HUDEP-2 (cell line): ENCODE measurements at regions not wholly inside any gene's neighbourhood (a gene's known extent, or its start where the extent isn't known, plus 50 kb on each side); places are given as distances from the start of the nearest gene placed in this dataset.
A peak's percentile ranks its signal among the peaks of the same experiment; 100 is the strongest.
"Not testable (repeated sequence)": the region's sequence is repeated elsewhere in the genome, so short reads cannot be mapped to it uniquely, and the experiment has no call there.

ENCODE experiments used
- DNase-seq, 76 experiments: peaks; one replicate each; lab custom pipeline; 2025; ENCODE audit not compliant: unreplicated experiment in 76 of 76; lab: John Stamatoyannopoulos, UW

DNA sequence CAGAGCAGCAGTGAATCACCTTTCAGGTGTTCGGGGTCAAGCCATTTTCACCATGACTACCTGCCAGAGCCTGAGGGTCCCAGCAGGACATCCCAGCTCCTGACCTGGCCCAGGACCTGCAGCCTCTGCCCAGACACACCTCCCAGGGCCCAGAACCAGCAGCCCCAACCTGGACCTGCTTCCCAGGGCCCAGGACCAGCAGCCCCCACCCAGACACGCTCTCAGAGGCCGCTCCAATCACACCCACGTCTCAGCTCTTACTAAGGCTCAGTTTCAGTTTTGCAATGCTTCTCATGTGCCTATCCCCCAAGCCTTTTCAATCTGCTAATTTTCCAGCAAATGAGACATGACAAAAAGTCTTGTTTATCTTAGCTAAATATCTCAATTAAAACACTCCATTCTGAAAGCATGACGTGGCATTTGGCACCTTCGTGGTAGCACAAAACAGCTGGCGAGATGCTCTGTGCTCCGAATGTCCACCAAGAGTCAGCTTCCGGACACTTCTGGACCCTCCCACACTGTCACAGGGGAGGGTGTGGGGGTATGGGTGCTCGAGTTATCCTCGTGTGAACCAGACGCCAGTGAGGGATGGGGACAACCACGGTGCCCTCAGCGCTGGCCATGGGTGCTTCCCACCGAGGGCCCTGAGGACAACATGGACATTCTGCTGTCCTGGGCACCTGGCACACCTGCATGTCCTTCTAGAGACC, 253.2 kb downstream of the DLL1 start:
- DNase-seq: no peak

GRCh38 chr6:170036916-170037315, 254.0 kb downstream of the DLL1 start:
- DNase-seq: peak in 14 of 76 experiments; percentile 14 to 45 (median 26)

DNA sequence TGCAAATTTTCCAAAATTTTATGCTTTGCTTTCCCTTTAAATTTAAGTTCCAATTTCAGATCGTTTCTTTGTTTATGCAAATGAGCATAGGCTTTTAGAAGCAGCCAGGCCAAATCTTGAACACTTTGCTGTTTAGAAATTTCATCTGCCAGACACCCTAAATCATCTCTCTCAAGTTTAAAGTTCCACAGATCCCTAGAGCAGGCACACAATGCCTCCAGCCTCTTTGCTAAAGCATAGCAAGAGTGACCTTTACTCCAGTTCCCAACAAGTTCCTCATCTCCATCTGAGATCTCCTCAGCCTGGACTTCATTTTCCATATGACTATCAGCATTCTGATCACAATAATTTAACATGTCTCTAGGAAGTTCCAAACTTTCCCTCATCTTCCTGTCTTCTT, 254.5 kb downstream of the DLL1 start:
- not testable (repeated sequence) for DNase-seq

DNA sequence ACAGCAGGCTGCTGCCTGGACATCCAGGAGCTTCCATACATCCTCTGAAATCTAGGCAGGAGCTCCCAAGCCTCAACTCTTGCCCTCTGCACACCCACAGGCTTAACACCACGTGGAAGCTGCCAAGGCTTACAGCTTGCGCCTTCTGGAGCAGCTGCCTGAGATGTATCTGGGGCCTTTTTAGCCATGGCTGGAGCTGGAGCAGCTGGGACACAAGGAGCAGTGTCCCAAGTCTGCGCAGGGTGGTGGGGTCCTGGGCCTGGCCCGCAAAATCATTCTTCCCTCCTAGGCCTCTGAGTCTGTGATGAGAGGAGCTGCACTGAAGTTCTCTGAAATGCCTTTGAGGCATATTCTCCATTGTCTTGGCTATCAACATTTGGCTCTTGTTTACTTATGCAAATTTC, 255.0 kb downstream of the DLL1 start:
- DNase-seq: no peak

GRCh38 chr6:170035044-170035443, 255.8 kb downstream of the DLL1 start:
- DNase-seq: no peak

GRCh38 chr6:170034294-170034693, 256.6 kb downstream of the DLL1 start:
- no peak for DNase-seq

DNA sequence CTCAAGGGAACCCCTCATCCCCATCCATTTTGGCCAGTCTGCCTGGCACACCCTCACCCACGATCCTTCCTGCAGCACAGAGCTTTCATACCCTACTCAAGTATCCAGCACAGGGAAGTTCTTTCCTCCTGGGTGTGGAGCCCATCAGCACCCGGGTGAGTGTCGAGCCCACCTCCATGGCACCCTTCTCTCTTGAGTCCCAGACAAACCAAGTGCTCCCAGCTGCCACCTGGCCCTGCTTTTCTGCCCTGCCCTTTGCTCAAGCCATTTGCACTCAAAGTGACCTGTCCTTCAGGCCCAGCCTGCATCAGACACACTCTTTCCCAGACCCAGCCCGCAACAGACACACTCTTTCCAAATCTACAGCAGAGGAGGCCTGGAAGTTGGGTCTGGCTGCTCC, 257.2 kb downstream of the DLL1 start:
- DNase-seq: no peak

- DNase-seq: no peak
Observed at GRCh38 chr6:170032706-170033309, 258.1 kb downstream of the DLL1 start.

- DNase-seq: no peak
Observed at GRCh38 chr6:170032197-170032596, 258.7 kb downstream of the DLL1 start.

DNA sequence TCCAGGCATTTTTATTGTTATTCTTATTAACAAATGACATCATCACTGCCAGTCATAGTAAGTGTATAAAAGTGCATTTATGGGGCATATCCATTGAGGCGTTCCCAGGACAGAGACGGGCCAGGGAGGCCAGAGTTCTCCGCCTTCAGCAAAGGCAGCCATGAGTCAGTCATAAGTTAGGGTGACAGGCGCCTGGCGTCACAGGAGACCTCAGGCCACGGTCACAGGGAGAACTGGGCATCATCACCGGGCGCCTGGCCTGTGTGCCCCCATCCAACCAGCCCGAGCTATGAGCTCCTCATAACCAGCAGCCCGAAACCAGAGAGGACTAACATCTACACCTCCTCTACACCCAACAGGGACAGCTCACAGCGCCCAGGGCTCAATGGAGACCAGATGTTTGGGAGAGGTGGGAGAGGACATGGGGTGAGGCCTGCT, 259.2 kb downstream of the DLL1 start:
- DNase-seq: no peak

GRCh38 chr6:170030821-170031471, 259.9 kb downstream of the DLL1 start:
- DNase-seq: no peak

GRCh38 chr6:170030284-170030815, 260.5 kb downstream of the DLL1 start:
- DNase-seq: no peak

- DNase-seq: no peak
Observed at GRCh38 chr6:170029416-170030283, 261.2 kb downstream of the DLL1 start.

DNA sequence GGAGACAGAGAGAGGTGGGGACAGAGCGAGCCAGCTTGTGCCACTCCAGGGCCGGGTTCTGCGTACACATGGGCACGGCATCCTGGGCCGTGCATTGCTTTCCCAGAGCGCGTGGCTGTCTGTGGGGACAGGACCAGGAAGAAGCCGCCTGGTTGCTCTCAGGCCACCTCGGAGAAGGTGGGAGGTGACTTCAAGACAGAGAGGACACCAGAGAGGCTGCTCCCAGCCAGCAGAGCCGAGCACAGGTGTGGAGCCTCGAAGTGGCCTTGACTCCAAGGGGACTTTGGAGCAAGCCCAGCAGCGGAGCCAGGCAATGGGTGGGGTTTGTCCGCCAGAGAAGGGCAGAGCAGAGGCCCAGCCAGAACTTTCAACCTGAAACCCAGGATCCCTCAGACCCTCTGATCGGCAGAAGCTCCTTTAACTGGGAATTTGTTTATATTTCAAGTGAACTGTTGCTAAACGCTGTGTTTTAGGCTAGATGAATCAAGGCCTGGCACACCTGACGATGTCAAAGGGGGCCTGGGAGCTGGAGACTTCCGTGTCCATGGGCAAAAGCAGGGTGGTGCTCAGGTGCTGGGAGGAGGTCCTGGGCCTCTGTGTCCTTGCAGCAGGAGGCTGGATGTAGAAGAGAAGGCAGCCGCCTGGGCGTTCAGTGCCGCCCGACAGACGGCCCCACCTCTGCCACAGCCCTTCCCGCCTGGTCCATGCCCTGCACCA, 262.1 kb downstream of the DLL1 start:
- no peak for DNase-seq

DNA sequence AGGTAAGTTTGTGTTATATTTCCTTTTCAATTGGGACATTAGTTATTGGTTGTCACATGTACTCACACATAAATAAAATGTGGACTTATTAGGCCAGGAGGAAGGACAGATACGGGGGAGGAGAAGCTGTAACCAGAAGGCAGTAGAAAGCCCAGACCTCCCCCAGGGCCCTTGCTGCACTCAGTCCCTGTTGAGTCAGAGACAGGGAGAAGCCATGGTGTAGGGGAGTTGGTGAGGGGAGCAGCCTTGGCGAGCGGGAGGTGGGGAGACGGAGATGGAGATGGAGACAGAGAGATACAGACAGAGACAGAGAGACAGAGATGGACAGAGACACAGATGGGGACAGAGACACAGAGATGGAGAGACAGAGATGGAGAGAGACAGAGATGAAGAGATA, 263.2 kb downstream of the DLL1 start:
- DNase-seq: no peak

DNA sequence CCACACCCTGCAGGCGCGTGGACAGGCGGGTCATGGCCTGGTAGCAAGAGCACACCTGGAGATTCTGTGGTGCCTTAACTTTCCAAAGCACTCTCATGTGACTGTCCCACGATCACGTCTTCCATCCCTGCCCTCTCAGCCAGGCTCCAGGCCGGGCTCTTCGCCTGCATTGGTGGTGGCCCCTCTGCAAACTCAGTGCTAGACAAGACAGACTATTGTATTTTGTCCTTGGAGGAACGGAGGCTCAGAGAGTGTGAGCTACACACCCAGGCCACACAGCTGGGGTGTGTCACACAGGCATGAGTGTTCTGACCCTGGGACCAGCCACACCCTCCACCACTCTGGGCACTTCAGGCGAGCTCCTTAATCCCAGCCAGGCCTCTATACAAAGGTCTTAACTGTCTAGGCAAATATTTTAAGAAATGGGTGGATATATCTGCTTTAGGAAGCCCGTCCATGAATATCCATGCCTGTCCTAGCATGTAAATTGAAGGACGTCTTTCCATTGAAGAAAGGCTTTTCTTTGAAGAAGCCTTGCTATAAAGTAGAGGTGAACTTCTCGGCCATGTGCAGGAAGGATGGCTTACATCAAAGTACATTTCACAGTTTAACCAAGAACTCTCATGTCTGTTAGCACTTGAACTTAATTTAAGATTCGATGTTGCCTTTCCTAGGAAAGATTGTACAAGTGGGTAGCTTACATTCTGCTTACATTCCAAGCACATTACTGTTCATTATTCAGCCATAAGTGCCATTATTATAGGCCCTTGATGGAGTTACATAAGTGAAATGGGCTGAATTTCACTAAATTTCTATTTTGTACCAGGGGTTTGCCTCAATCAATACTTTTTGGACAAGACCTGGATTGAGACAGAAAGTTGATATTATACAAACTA, 263.9 kb downstream of the DLL1 start:
- peak in 12 of 76 experiments; percentile 10 to 42 (median 24) for DNase-seq

- peak in 12 of 76 experiments; percentile 11 to 50 (median 22) for DNase-seq
Observed at GRCh38 chr6:170025935-170026750, 264.7 kb downstream of the DLL1 start.

DNA sequence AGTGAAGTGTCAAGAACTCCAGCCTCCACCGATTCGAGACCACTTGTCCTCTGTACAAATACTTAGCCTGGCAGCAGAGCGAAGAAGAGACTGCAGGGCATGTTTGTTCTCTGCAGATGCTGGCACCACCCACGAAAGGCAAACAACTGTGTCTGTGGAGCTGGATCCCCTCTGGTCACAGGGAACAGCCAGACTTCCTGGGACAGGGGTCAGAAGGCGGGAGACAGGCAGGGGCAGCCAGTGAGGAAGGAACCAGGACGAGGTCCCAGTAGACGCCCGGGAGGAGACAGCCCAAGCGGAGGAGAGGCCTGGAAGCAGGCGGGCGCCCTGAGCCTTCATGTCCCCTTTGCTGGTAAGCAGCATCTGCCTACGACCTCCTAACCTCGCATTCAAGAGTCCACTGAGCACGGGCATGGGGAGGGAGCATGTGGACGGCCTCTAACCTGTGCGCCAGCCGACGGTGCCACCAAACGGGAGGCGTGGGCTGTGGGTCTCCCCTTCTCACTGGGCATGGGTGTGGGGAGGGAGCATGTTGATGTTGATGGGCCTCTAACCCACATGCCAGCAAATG, 265.5 kb downstream of the DLL1 start:
- DNase-seq: no peak
